ENCODE measurements at regions not wholly inside any gene's neighbourhood (a gene's known extent, or its start where the extent isn't known, plus 50 kb on each side); places are given as distances from the start of the nearest gene placed in this dataset.

DNA sequence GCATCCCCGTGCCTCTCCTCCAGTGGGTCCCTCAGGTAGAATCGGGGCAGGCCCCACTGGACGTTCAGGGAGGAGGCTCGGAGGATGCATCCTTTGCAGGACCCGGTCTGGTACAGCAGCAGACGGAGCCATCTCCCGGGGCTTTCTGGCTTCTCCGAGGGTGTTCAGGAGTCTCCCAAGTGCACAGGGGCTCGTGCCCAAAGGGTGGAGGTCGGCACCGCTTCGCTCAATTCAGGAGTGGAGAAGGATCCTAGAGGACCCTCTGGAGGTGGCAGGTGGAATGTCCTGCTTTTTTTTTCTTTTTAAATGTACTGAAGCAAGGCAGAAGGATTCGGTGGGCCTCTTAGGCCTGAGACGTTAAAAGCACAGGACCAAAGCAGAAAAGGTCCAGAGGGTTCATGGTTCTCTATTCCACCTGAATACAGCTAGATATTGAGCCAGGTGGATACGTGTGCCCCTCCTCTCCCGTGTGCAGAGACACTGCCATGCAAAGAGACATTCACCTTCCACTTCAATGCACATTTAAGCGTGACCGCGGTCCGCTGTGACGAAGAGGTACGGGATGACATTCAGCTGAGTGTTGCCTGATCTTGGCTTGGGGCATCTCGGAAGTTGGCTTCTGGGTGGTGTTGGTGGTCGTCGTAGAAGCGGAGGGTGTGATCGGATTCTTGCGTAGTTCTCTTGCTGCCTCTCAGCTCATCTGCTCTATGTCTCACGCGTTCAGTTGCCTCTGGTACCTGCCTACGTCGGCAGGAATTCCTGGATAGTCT, 281.2 kb upstream of the AGTR2 start:
- Histone ChIP-seq H3K4me1 (ENCODE audit: insufficient read depth, low read length, poor library complexity, severe bottlenecking) (no peaks in the 10 kb centered on the region), H3K36me3 (ENCODE audit: insufficient read depth, low read length, poor library complexity, severe bottlenecking) (no peaks in the 10 kb centered on the region), H3K4me3 (ENCODE audit: low read depth, low read length, poor library complexity, severe bottlenecking) (no peak overlapping the region), H3K27me3 (replicated peaks; ENCODE audit: insufficient read depth, low read depth, low read length, poor library complexity) (no peaks in the 10 kb centered on the region), H3K9me3 (ENCODE audit: low read depth, low read length, poor library complexity, severe bottlenecking) (no peaks in the 10 kb centered on the region), H3K27ac (ENCODE audit: low read depth, low read length, poor library complexity, severe bottlenecking) (no peak overlapping the region)
- CTCF ChIA-PET = no interaction called here
- POLR2A ChIA-PET (ENCODE audit: low non-redundant PET) = no interaction called here
- no peak for DNase-seq (ENCODE audit: low spot score)
- TF ChIP-seq, protein P1, sequence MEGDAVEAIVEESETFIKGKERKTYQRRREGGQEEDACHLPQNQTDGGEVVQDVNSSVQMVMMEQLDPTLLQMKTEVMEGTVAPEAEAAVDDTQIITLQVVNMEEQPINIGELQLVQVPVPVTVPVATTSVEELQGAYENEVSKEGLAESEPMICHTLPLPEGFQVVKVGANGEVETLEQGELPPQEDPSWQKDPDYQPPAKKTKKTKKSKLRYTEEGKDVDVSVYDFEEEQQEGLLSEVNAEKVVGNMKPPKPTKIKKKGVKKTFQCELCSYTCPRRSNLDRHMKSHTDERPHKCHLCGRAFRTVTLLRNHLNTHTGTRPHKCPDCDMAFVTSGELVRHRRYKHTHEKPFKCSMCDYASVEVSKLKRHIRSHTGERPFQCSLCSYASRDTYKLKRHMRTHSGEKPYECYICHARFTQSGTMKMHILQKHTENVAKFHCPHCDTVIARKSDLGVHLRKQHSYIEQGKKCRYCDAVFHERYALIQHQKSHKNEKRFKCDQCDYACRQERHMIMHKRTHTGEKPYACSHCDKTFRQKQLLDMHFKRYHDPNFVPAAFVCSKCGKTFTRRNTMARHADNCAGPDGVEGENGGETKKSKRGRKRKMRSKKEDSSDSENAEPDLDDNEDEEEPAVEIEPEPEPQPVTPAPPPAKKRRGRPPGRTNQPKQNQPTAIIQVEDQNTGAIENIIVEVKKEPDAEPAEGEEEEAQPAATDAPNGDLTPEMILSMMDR (conservative IDR thresholded peaks at IDR 0.05; ENCODE audit: low read depth, low read length) = no peak
- no peak for TF ChIP-seq EZH2 (IDR thresholded peaks at IDR 0.05; ENCODE audit: borderline replicate concordance, low read depth, low read length, poor library complexity, severe bottlenecking)
- BruUV-seq (replicated peaks) = no TSS peak
- intact Hi-C loops (cut with micrococcal nuclease; ENCODE audit: unreplicated experiment) = no loop called here

DNA sequence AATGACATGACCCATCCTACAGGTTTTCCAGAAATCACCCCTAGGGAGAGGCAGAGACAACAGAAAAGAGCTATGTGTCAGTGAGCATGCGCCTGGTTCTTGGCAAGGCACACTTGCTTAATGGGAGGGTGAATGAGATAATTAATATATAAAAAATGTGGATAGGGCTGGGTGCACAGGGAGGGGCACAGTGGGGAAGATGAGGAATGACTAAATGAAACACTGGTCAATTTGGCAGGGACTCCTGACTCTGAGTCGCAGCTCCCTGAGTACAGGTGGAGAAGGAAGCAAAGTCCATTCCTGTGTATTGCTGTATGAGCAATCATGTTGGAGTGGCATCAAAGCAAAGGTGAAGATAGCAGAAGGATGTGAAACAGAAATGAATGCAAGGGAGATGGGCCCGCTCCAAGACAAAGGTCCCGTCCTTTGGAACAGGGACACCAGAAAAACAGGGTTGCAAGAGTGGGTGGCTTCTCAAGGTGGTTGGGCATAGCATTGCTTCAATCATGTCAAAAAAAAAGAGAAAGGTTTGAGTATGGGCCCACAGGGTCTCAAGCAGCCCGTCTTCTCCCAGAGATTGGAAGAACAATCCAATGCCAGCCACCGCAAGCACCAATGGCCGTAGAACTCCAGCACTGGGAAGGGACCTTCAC, 278.4 kb upstream of the AGTR2 start:
- BruUV-seq (replicated peaks) = no TSS peak
- H3K4me3 ChIP-seq (ENCODE audit: low read depth, low read length, poor library complexity, severe bottlenecking) = peak overlapping the region; percentile 26
- H3K36me3 ChIP-seq (ENCODE audit: insufficient read depth, low read length, poor library complexity, severe bottlenecking) = no peaks in the 10 kb centered on the region
- no peaks in the 10 kb centered on the region for H3K4me1 ChIP-seq (ENCODE audit: insufficient read depth, low read length, poor library complexity, severe bottlenecking)
- no peaks in the 10 kb centered on the region for H3K9me3 ChIP-seq (ENCODE audit: low read depth, low read length, poor library complexity, severe bottlenecking)
- no peak for DNase-seq (ENCODE audit: low spot score)
- POLR2A ChIA-PET (ENCODE audit: low non-redundant PET) = no interaction called here
- intact Hi-C loops (cut with micrococcal nuclease; ENCODE audit: unreplicated experiment) = no loop called here
- no peak overlapping the region for H3K27ac ChIP-seq (ENCODE audit: low read depth, low read length, poor library complexity, severe bottlenecking)
- CTCF ChIA-PET = no interaction called here
- no peaks in the 10 kb centered on the region for H3K27me3 ChIP-seq (replicated peaks; ENCODE audit: insufficient read depth, low read depth, low read length, poor library complexity)
- TF ChIP-seq, protein P1 (conservative IDR thresholded peaks at IDR 0.05; ENCODE audit: low read depth, low read length) = no peak
- TF ChIP-seq EZH2 (IDR thresholded peaks at IDR 0.05; ENCODE audit: borderline replicate concordance, low read depth, low read length, poor library complexity, severe bottlenecking) = no peak

DNA sequence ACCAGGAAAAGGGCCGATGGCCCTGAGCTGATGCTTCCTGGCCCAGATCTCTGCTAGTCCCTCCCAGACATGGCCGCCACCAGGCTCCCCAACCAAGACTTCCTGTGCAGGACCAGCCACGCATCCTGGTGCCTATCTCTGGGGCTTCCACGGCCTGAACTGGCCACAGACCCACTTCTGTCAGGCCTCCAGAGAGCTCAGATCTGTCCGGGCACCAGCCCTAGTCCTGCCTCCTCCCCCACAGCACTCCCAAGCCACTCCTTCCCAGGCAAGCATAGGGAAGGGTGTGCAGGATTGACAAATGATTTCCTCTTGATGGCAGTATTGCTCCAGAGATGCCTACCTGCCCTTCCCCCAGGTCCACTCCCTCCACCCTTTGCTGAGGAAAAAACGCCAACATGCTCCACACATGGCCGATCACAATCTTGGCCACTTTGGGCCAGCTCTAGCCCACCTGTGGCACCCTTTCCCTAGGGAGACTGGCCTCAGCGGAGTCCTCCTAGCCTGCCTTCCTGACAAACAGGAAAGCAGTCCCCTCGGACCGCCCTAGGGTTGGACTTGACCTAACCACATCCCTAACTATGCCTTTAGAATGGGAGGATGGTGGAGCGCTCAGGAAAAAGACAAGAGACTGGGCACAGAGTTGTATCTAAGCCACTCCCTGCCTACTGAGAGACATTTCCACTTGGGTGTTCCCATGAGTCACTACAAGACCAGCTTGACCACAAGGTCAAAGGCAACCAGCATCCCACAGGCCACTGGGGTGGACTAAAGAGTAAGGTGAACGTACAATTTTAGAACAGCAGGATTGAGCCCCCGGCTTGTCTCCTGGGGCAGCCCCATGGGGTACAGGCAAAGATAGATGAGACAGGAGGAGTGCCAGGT, 277.5 kb upstream of the AGTR2 start:
- Histone ChIP-seq H3K4me3 (ENCODE audit: low read depth, low read length, poor library complexity, severe bottlenecking) (peak overlapping the region; percentile 26), H3K36me3 (ENCODE audit: insufficient read depth, low read length, poor library complexity, severe bottlenecking) (no peaks in the 10 kb centered on the region), H3K9me3 (ENCODE audit: low read depth, low read length, poor library complexity, severe bottlenecking) (no peaks in the 10 kb centered on the region), H3K4me1 (ENCODE audit: insufficient read depth, low read length, poor library complexity, severe bottlenecking) (no peaks in the 10 kb centered on the region), H3K27me3 (replicated peaks; ENCODE audit: insufficient read depth, low read depth, low read length, poor library complexity) (no peaks in the 10 kb centered on the region), H3K27ac (ENCODE audit: low read depth, low read length, poor library complexity, severe bottlenecking) (no peak overlapping the region)
- DNase-seq (ENCODE audit: low spot score) = peak; percentile 52
- TF ChIP-seq, protein P1 (conservative IDR thresholded peaks at IDR 0.05; ENCODE audit: low read depth, low read length) = peak; percentile 52
- TF ChIP-seq EZH2 (IDR thresholded peaks at IDR 0.05; ENCODE audit: borderline replicate concordance, low read depth, low read length, poor library complexity, severe bottlenecking) = no peak
- intact Hi-C loops (cut with micrococcal nuclease; ENCODE audit: unreplicated experiment) = no loop called here
- BruUV-seq (replicated peaks) = no TSS peak
- CTCF ChIA-PET = no interaction called here
- POLR2A ChIA-PET (ENCODE audit: low non-redundant PET) = no interaction called here

All from A673 (cell line).